A549 (cell line): ENCODE measurements at regions not wholly inside any gene's neighbourhood (a gene's known extent, or its start where the extent isn't known, plus 50 kb on each side); places are given as distances from the start of the nearest gene placed in this dataset.

Experiments
- ATAC-seq, 2 experiments: fragments of 200-7000 bp in 1 of 2; fragments of >200 bp in 1 of 2; cut with Nextera tagmentation in 1 of 2; cut with Tn5 transposase in 1 of 2; 3 replicates each; pipeline versions ENCODE4 v1.8.0 to v1.9.1; 2018 to 2020; ENCODE audit warnings: mild to moderate bottlenecking in 1 of 2, moderate library complexity in 1 of 2
- CTCF ChIA-PET: fragments of 300-600 bp; sonication (Branson Sonifier 250); formaldehyde crosslinking; extraction: SDS; loops from one replicate; lab custom pipeline; 2021; ENCODE audit warnings: antibody characterized with exemption, inconsistent platforms; lab: Yijun Ruan, JAX
- POLR2A ChIA-PET: fragments of 350-600 bp; formaldehyde crosslinking; extraction: SDS; loops from one replicate; lab custom pipeline; 2021; ENCODE audit warnings: antibody characterized with exemption, inconsistent platforms; lab: Yijun Ruan, JAX
- DNase-seq, 2 experiments: peaks; one replicate each; pipeline versions ENCODE4 v3.0.0 to v3.0.0-alpha.2; 2011 to 2016; ENCODE audit warnings: low read depth in 1 of 2, low spot score in 1 of 2
- FAIRE-seq: peaks from 2 replicates; lab custom pipeline; 2011; peaks lifted over from hg19 to GRCh38; lab: Jason Lieb, UNC
- H3K27ac ChIP-seq, 2 experiments: fragments of >200 bp; sonication (Bioruptor Twin); formaldehyde crosslinking; 3 replicates each; pipeline ENCODE4 v1.5.1; 2016 to 2017
- H3K4me1 ChIP-seq: fragments of >200 bp; sonication (Bioruptor Twin); formaldehyde crosslinking; 3 replicates; pipeline ENCODE4 v1.6.1; 2016
- H3K4me2 ChIP-seq: fragments of >200 bp; sonication (Bioruptor Twin); formaldehyde crosslinking; 3 replicates; pipeline ENCODE4 v1.6.1; 2016
- H3K4me3 ChIP-seq: fragments of >200 bp; sonication (Bioruptor Twin); formaldehyde crosslinking; 3 replicates; pipeline ENCODE4 v1.5.1; 2016
- H3K9me3 ChIP-seq: fragments of >200 bp; sonication (Bioruptor Twin); formaldehyde crosslinking; 3 replicates; pipeline ENCODE4 v1.6.1; 2016
- FOSL2 ChIP-seq, 2 experiments: fragments of 450-650 bp in 1 of 2; fragments of >200 bp in 1 of 2; sonication (Bioruptor Twin) in 1 of 2; formaldehyde crosslinking; IDR thresholded peaks; 2 replicates each; pipeline versions ENCODE4 v1.5.0 to v1.6.1; 2016 to 2020; ENCODE audit warnings: mild to moderate bottlenecking in 1 of 2, moderate library complexity in 1 of 2
- HES2 ChIP-seq: fragments of >200 bp; sonication (Bioruptor Twin); formaldehyde crosslinking; IDR thresholded peaks from 2 replicates; pipeline ENCODE4 v1.6.1; 2016
- HMGXB4 ChIP-seq: fragments of 250-450 bp; sonication (Bioruptor Pico); IDR thresholded peaks from 2 replicates; pipeline ENCODE4 v1.5.0; 2021; ENCODE audit warnings: mild to moderate bottlenecking, moderate library complexity, borderline replicate concordance
- HOXA7 ChIP-seq: fragments of 250-450 bp; sonication (Bioruptor Pico); IDR thresholded peaks from 2 replicates; pipeline ENCODE4 v1.5.0; 2020; ENCODE audit warnings: mild to moderate bottlenecking, moderate library complexity
- KDM1A ChIP-seq: fragments of 200-600 bp; sonication (generic); IDR thresholded peaks from 2 replicates; pipeline ENCODE4 v1.6.1; 2016; ENCODE audit warnings: low read depth, mild to moderate bottlenecking
- MAFK ChIP-seq: fragments of 450-650 bp; IDR thresholded peaks from 2 replicates; pipeline ENCODE4 v1.6.1; 2014; ENCODE audit not compliant: partially characterized antibody
- MAX ChIP-seq: IDR thresholded peaks from 2 replicates; pipeline ENCODE4 v1.6.1; 2012
- MAZ ChIP-seq: fragments of 150-350 bp; IDR thresholded peaks from 2 replicates; pipeline ENCODE4 v1.6.1; 2014; ENCODE audit warnings: antibody characterized with exemption, low read depth, low read length, borderline replicate concordance
- NFE2L2 ChIP-seq: fragments of 150-350 bp; conservative IDR thresholded peaks from 2 replicates; pipeline ENCODE4 v1.6.1; 2014; ENCODE audit warnings: low read length
- NR3C1 ChIP-seq: fragments of >200 bp; sonication (Bioruptor Twin); formaldehyde crosslinking; IDR thresholded peaks from 3 replicates; pipeline ENCODE4 v1.6.1; 2017
- POLR2A ChIP-seq: IDR thresholded peaks from 2 replicates; pipeline ENCODE4 v1.6.1; 2012; ENCODE audit warnings: mild to moderate bottlenecking, low read length
- SMC3 ChIP-seq: fragments of >200 bp; sonication (Bioruptor Twin); formaldehyde crosslinking; IDR thresholded peaks from 3 replicates; pipeline ENCODE4 v1.6.1; 2018; ENCODE audit warnings: inconsistent platforms
- SREBF2 ChIP-seq: fragments of 450-650 bp; IDR thresholded peaks from 2 replicates; pipeline ENCODE4 v1.6.1; 2014; ENCODE audit warnings: mild to moderate bottlenecking, moderate library complexity
- TFCP2L1 ChIP-seq: fragments of 250-450 bp; sonication (Bioruptor Pico); IDR thresholded peaks from 2 replicates; pipeline ENCODE4 v1.5.0; 2021; ENCODE audit warnings: mild to moderate bottlenecking
- TP53 ChIP-seq: fragments of 250-450 bp; sonication (Bioruptor Pico); IDR thresholded peaks from 2 replicates; pipeline ENCODE4 v1.5.0; 2021; ENCODE audit warnings: mild to moderate bottlenecking, moderate library complexity
- ZNF302 ChIP-seq: fragments of 250-450 bp; sonication (Bioruptor Pico); IDR thresholded peaks from 2 replicates; pipeline ENCODE4 v1.9.0; 2021; ENCODE audit warnings: inconsistent platforms, mild to moderate bottlenecking, moderate library complexity
- ZSCAN20 ChIP-seq: fragments of 250-450 bp; sonication (Bioruptor Pico); IDR thresholded peaks from 2 replicates; pipeline ENCODE4 v1.8.0; 2022; ENCODE audit warnings: mild to moderate bottlenecking, moderate library complexity
- WGBS: methylation state at CpG from one replicate; pipeline ENCODE4 v1.1.6; 2017; ENCODE audit errors: missing lambda C conversion rate; 5-methylcytosine and 5-hydroxymethylcytosine counted together
- TF ChIP-seq, protein P1 (sequence below): fragments of >200 bp; sonication (Bioruptor Twin); formaldehyde crosslinking; IDR thresholded peaks from 3 replicates; pipeline ENCODE4 v1.5.1; 2016

GRCh38 chr4:45131020-45131419, 404.7 kb upstream of the GNPDA2 start:
- H3K4me2 ChIP-seq: no peak overlapping the region
- DNase-seq (no peak), FAIRE-seq (no peak), ATAC-seq (no peak)
- ChIA-PET POLR2A (no interaction called here), CTCF (no interaction called here)
- 3% methylated on average over 3 of the region's 3 CpGs for WGBS
- TF ChIP-seq FOSL2 (IDR thresholded peaks at IDR 0.05): no peak
- TF ChIP-seq FOSL2 (CRISPR knock-in tag; IDR thresholded peaks at IDR 0.05): no peak
- no peak for TF ChIP-seq MAFK
- TF ChIP-seq MAX: no peak
- H3K9me3 ChIP-seq: no peaks in the 10 kb centered on the region
- H3K27ac ChIP-seq: no peak overlapping the region
- no peaks in the 10 kb centered on the region for H3K4me1 ChIP-seq
- no peak overlapping the region for H3K4me3 ChIP-seq

DNA sequence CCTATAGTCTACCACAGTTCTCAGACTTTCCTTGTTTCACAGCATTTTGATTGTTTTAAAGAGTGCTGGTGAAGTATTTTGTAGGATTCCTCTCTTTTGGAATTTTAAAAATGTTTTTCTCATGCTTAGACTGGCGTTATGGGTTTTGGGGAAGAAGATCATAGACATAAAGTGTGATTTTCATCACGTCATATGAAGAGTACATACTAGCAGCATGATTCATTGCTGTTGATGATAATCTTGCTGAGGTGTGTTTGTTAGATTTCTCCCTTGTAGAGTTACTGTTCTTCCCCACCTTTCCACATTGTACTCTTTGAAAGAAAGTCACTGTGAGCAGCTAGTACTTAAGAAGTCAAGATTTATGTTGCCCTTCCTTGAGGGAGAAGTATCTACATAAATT, 396.1 kb upstream of the GNPDA2 start:
- Histone ChIP-seq H3K9me3 (no peaks in the 10 kb centered on the region), H3K4me2 (no peak overlapping the region), H3K4me1 (no peaks in the 10 kb centered on the region), H3K4me3 (no peak overlapping the region), H3K27ac (no peak overlapping the region)
- ATAC-seq (no peak), FAIRE-seq (no peak), DNase-seq (no peak)
- CTCF ChIA-PET: no interaction called here
- POLR2A ChIA-PET: no interaction called here
- 0% methylated on average over 2 of the region's 2 CpGs for WGBS
- TF ChIP-seq NR3C1 (no peak), HOXA7 (no peak), ZSCAN20 (CRISPR knock-in tag) (no peak), SMC3 (no peak), NFE2L2 (no peak), HES2 (no peak), TFCP2L1 (CRISPR knock-in tag) (no peak), HMGXB4 (CRISPR knock-in tag) (no peak), FOSL2 (IDR thresholded peaks at IDR 0.05) (no peak), FOSL2 (CRISPR knock-in tag; IDR thresholded peaks at IDR 0.05) (no peak), MAZ (no peak), POLR2A (no peak), TP53 (no peak), KDM1A (no peak), MAX (no peak)
- TF ChIP-seq, protein P1, sequence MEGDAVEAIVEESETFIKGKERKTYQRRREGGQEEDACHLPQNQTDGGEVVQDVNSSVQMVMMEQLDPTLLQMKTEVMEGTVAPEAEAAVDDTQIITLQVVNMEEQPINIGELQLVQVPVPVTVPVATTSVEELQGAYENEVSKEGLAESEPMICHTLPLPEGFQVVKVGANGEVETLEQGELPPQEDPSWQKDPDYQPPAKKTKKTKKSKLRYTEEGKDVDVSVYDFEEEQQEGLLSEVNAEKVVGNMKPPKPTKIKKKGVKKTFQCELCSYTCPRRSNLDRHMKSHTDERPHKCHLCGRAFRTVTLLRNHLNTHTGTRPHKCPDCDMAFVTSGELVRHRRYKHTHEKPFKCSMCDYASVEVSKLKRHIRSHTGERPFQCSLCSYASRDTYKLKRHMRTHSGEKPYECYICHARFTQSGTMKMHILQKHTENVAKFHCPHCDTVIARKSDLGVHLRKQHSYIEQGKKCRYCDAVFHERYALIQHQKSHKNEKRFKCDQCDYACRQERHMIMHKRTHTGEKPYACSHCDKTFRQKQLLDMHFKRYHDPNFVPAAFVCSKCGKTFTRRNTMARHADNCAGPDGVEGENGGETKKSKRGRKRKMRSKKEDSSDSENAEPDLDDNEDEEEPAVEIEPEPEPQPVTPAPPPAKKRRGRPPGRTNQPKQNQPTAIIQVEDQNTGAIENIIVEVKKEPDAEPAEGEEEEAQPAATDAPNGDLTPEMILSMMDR: no peak

DNA sequence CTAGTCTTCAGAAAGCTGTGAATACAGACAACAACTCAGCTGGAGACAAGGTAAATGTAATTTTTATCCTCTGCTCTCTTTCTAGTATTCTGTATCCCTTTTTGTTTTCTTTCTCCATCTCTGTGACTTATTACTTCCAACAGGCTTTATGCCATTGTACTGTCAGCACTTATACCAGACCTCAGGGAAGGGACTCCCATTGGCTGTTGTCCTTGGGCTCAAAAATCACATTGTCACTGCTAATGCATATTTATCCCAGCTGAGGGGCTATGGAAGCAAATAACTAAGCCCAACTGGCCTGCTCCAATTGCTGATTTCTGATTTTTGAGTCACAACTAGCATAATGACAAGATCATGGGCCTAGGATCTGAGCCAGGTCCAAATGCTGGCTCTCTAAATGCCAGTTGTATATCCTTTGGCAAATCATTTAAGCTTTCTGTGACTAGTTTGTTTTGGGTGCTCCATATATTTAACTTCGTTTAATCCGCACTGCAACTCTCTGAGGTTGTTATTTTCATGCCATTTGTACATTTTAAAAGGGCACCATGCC, 395.1 kb upstream of the GNPDA2 start:
- Histone ChIP-seq H3K4me2 (no peak overlapping the region), H3K27ac (no peak overlapping the region), H3K4me1 (no peaks in the 10 kb centered on the region), H3K9me3 (no peaks in the 10 kb centered on the region), H3K4me3 (no peak overlapping the region)
- ATAC-seq (no peak), FAIRE-seq (no peak), DNase-seq (no peak)
- 2% methylated on average over 2 of the region's 2 CpGs for WGBS
- TF ChIP-seq SREBF2: no peak
- TF ChIP-seq NR3C1: no peak
- TF ChIP-seq ZNF302 (CRISPR knock-in tag): no peak
- POLR2A ChIA-PET: no interaction called here
- CTCF ChIA-PET: no interaction called here
